Lower leg skin (tissue), 3 donors: ENCODE measurements at regions not wholly inside any gene's neighbourhood (a gene's known extent, or its start where the extent isn't known, plus 50 kb on each side); places are given as distances from the start of the nearest gene placed in this dataset.

Experiments used
- CTCF ChIP-seq, 3 donors: fragments of 450-650 bp; IDR thresholded peaks; one replicate each; pipeline ENCODE4 v1.5.1; 2016; ENCODE audit warnings: antibody characterized with exemption in 3 of 3, mild to moderate bottlenecking in 3 of 3, moderate library complexity in 2 of 3
- POLR2A ChIP-seq, 2 donors: fragments of 450-650 bp; IDR thresholded peaks; one replicate each; pipeline ENCODE4 v1.6.1; 2016 to 2017; ENCODE audit warnings: antibody characterized with exemption in 2 of 2, mild to moderate bottlenecking in 1 of 2, moderate library complexity in 1 of 2

GRCh38 chr6:158903801-158904200, 84.6 kb upstream of the EZR start:
- TF ChIP-seq CTCF (IDR thresholded peaks at IDR 0.05): no peak
- no peak for TF ChIP-seq POLR2A (IDR thresholded peaks at IDR 0.05)
